Loucy (cell line): ENCODE measurements at regions not wholly inside any gene's neighbourhood (a gene's known extent, or its start where the extent isn't known, plus 50 kb on each side); places are given as distances from the start of the nearest gene placed in this dataset.

Experiments
- H2AFZ ChIP-seq: fragments of 200-600 bp; sonication (generic); 2 replicates; pipeline ENCODE4 v1.6.0; 2016; ENCODE audit warnings: antibody characterized with exemption, mild to moderate bottlenecking, low read length, moderate library complexity
- H3F3A ChIP-seq: fragments of 200-600 bp; 2 replicates; pipeline ENCODE4 v1.6.0; 2016; ENCODE audit warnings: antibody characterized with exemption, low read depth, mild to moderate bottlenecking
- H3K27me3 ChIP-seq: fragments of 200-600 bp; sonication (generic); 2 replicates; pipeline ENCODE4 v1.6.1; 2014; ENCODE audit warnings: low read length, mild to moderate bottlenecking; ENCODE audit not compliant: insufficient read depth, poor library complexity, severe bottlenecking
- H3K36me3 ChIP-seq: fragments of 200-600 bp; sonication (generic); 2 replicates; pipeline ENCODE4 v1.6.1; 2016; ENCODE audit warnings: low read length; ENCODE audit not compliant: insufficient read depth
- H3K4me1 ChIP-seq: fragments of 200-600 bp; sonication (generic); 2 replicates; pipeline ENCODE4 v1.5.1; 2014; ENCODE audit warnings: low read length, mild to moderate bottlenecking; ENCODE audit not compliant: insufficient read depth, poor library complexity, severe bottlenecking
- H3K4me2 ChIP-seq: fragments of 200-600 bp; sonication (generic); 2 replicates; pipeline ENCODE4 v1.6.0; 2014; ENCODE audit warnings: antibody characterized with exemption, low read length, low read depth, mild to moderate bottlenecking; ENCODE audit not compliant: poor library complexity, severe bottlenecking
- H3K4me3 ChIP-seq: fragments of 200-600 bp; sonication (generic); 2 replicates; pipeline ENCODE4 v1.5.1; 2014; ENCODE audit warnings: low read length, mild to moderate bottlenecking, mixed read lengths; ENCODE audit not compliant: poor library complexity, severe bottlenecking
- H3K79me2 ChIP-seq: fragments of 200-600 bp; sonication (generic); 2 replicates; pipeline ENCODE4 v1.6.1; 2014; ENCODE audit warnings: low read length; ENCODE audit not compliant: insufficient read depth
- H3K9ac ChIP-seq: fragments of 200-600 bp; sonication (generic); 2 replicates; pipeline ENCODE4 v1.6.0; 2014; ENCODE audit warnings: mild to moderate bottlenecking, low read depth, low read length, moderate library complexity; ENCODE audit not compliant: poor library complexity, severe bottlenecking
- H3K9me2 ChIP-seq: fragments of 200-600 bp; sonication (generic); replicated peaks from 2 replicates; pipeline ENCODE4 v1.6.1; 2016; ENCODE audit warnings: low read depth, low read length, mixed read lengths
- H3K9me3 ChIP-seq: fragments of 200-600 bp; sonication (generic); 2 replicates; pipeline ENCODE4 v1.6.1; 2014; ENCODE audit warnings: mild to moderate bottlenecking, antibody characterized with exemption, low read length, low read depth; ENCODE audit not compliant: insufficient read depth
- H4K20me1 ChIP-seq: fragments of 200-600 bp; sonication (generic); 2 replicates; pipeline ENCODE4 v1.6.0; 2014; ENCODE audit warnings: antibody characterized with exemption, low read length, mild to moderate bottlenecking; ENCODE audit not compliant: insufficient read depth, poor library complexity, severe bottlenecking
- CTCF ChIP-seq: fragments of 200-600 bp; sonication (generic); conservative IDR thresholded peaks from 2 replicates; pipeline ENCODE4 v1.5.1; 2014; ENCODE audit warnings: mild to moderate bottlenecking, antibody characterized with exemption, low read length
- EZH2phosphoT487 ChIP-seq: fragments of 200-600 bp; IDR thresholded peaks from 2 replicates; pipeline ENCODE4 v1.6.1; 2018; ENCODE audit warnings: antibody characterized with exemption, mild to moderate bottlenecking, moderate library complexity, borderline replicate concordance

GRCh38 chr7:24140001-24140400 is 144.0 kb upstream of the NPY start:
- Histone ChIP-seq H3K4me2 (no peak overlapping the region), H3K9ac (no peak overlapping the region), H3K9me3 (no peaks in the 10 kb centered on the region), H3K9me2 (no peaks in the 10 kb centered on the region), H4K20me1 (no peaks in the 10 kb centered on the region), H2AFZ (no peak overlapping the region), H3F3A (no peaks in the 10 kb centered on the region), H3K4me1 (peaks cover 16% of the 10 kb centered on the region), H3K4me3 (no peak overlapping the region), H3K36me3 (no peaks in the 10 kb centered on the region), H3K27me3 (no peaks in the 10 kb centered on the region), H3K79me2 (no peaks in the 10 kb centered on the region)
- TF ChIP-seq EZH2phosphoT487 (no peak), CTCF (no peak)

- H3K4me3 ChIP-seq, result no peak overlapping the region
- no peaks in the 10 kb centered on the region for H3K27me3 ChIP-seq
- H3K9me3 ChIP-seq, result no peaks in the 10 kb centered on the region
- no peak overlapping the region for H3K4me2 ChIP-seq
- no peaks in the 10 kb centered on the region for H3F3A ChIP-seq
- TF ChIP-seq EZH2phosphoT487 (no peak), CTCF (no peak)
- no peaks in the 10 kb centered on the region for H3K36me3 ChIP-seq
- no peak overlapping the region for H2AFZ ChIP-seq
- no peaks in the 10 kb centered on the region for H3K4me1 ChIP-seq
- no peaks in the 10 kb centered on the region for H3K9me2 ChIP-seq
- no peaks in the 10 kb centered on the region for H3K79me2 ChIP-seq
- H3K9ac ChIP-seq, result no peak overlapping the region
- no peaks in the 10 kb centered on the region for H4K20me1 ChIP-seq
Measured at GRCh38 chr7:24141874-24142509, 142.0 kb upstream of the NPY start.

GRCh38 chr7:24143547-24143946 is 140.4 kb upstream of the NPY start:
- H2AFZ ChIP-seq, result no peak overlapping the region
- no peaks in the 10 kb centered on the region for H4K20me1 ChIP-seq
- no peaks in the 10 kb centered on the region for H3K36me3 ChIP-seq
- no peaks in the 10 kb centered on the region for H3K79me2 ChIP-seq
- no peaks in the 10 kb centered on the region for H3K27me3 ChIP-seq
- H3K9ac ChIP-seq, result no peak overlapping the region
- no peaks in the 10 kb centered on the region for H3K9me2 ChIP-seq
- TF ChIP-seq EZH2phosphoT487, result no peak
- no peak for TF ChIP-seq CTCF
- H3K4me3 ChIP-seq, result no peak overlapping the region
- H3K9me3 ChIP-seq, result no peaks in the 10 kb centered on the region
- H3F3A ChIP-seq, result no peaks in the 10 kb centered on the region
- no peaks in the 10 kb centered on the region for H3K4me1 ChIP-seq
- no peak overlapping the region for H3K4me2 ChIP-seq
